Esophagus muscularis mucosa (tissue), 4 donors: ENCODE measurements at regions not wholly inside any gene's neighbourhood (a gene's known extent, or its start where the extent isn't known, plus 50 kb on each side); places are given as distances from the start of the nearest gene placed in this dataset.
A peak's percentile ranks its signal among the peaks of the same experiment; 100 is the strongest.

Experiments
- DNase-seq: peaks from one replicate; pipeline ENCODE4 v3.0.0-alpha.2; 2017; ENCODE audit errors: extremely low spot score
- H3K27ac ChIP-seq, 4 donors: fragments of 200-600 bp; sonication (generic); replicated peaks in 1 of 4; 1 replicate in 3 of 4; 2 replicates in 1 of 4; pipeline ENCODE4 v1.5.1; 2016 to 2019; ENCODE audit warnings: mild to moderate bottlenecking in 1 of 4
- H3K27me3 ChIP-seq, 4 donors: fragments of 200-600 bp; sonication (generic); one replicate each; pipeline versions ENCODE4 v1.5.1 to v1.6.0; 2016 to 2019
- H3K36me3 ChIP-seq, 4 donors: fragments of 200-600 bp; sonication (generic); one replicate each; pipeline ENCODE4 v1.5.1; 2016 to 2019
- H3K4me1 ChIP-seq, 4 donors: fragments of 200-600 bp; sonication (generic); one replicate each; pipeline ENCODE4 v1.5.1; 2016 to 2019
- H3K4me3 ChIP-seq, 4 donors: fragments of 200-600 bp; sonication (generic); 1 replicate in 2 of 4; 2 replicates in 2 of 4; pipeline ENCODE4 v1.5.1; 2016 to 2019; ENCODE audit warnings: mild to moderate bottlenecking in 4 of 4, moderate library complexity in 1 of 4
- H3K9me3 ChIP-seq, 4 donors: fragments of 200-600 bp; sonication (generic); 1 replicate in 3 of 4; 2 replicates in 1 of 4; pipeline ENCODE4 v1.5.1; 2016 to 2019
- EP300 ChIP-seq: sonication (generic); formaldehyde crosslinking; IDR thresholded peaks from one replicate; pipeline ENCODE4 v1.6.1; 2017; ENCODE audit warnings: antibody characterized with exemption
- POLR2A ChIP-seq: fragments of 450-650 bp; IDR thresholded peaks from one replicate; pipeline ENCODE4 v1.6.1; 2017; ENCODE audit warnings: antibody characterized with exemption, moderate library complexity, mild to moderate bottlenecking, low read depth
- POLR2AphosphoS5 ChIP-seq, 2 donors: sonication (generic); formaldehyde crosslinking; IDR thresholded peaks; one replicate each; pipeline ENCODE4 v1.6.1; 2017; ENCODE audit warnings: antibody characterized with exemption in 2 of 2
- WGBS: methylation state at CpG from one replicate; pipeline ENCODE4 v1.1.5; 2018; 5-methylcytosine and 5-hydroxymethylcytosine counted together
- intact Hi-C: fragments of 100-400 bp; cut with DNase I; formaldehyde crosslinking; loops from one replicate; pipeline ENCODE4 v1.15.1; 2023
- TF ChIP-seq, protein P1 (sequence below), 3 experiments: fragments of 200-600 bp in 2 of 3; fragments of 450-650 bp in 1 of 3; sonication (generic) in 2 of 3; IDR thresholded peaks; one replicate each; pipeline ENCODE4 v1.5.1; 2017 to 2019; ENCODE audit warnings: antibody characterized with exemption in 3 of 3, mild to moderate bottlenecking in 2 of 3, moderate library complexity in 1 of 3

DNA sequence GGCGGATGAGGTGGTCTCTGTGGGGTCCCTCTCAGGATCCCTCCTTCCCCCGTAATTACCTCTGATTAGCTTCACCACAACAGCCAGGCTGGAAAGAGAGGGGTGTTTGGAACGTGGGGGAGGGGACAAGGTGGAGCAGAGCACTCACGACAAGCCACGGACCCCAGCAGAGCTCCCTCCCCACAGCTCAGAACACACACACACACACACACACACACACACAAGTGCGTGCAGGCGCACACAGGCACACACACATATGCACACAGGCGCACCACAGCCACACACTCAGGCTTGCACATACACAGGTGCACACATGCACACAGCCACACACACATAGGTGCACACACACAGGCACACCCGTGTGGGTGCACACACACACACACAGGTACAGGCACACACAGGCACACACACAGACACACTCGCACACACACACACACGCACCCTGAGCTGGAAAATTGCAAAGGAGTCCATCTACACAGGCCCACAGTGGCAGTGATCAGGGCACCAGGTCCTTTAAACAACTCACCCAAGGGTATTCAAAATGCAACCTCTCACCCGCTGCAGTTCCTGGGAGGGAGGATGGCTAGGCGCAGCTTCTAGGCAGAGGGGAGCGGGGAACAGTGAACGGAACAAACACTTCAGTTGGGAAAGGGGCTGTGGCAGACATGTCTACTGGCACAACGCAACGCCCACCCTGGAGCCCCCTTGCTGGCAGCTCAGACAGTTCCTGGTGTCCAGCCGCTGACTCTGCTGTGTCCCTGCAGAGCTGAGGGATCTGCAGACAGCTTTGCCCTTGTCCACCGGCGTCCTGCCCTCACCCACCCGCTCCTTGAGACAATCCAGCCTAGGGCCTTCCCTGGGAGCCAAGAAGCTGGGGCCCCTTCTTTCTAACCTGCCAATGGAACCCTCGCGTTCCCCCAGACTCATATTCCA is 59.9 kb upstream of the DLX4 start:
- Histone ChIP-seq H3K9me3 (no peaks in the 10 kb centered on the region), H3K27ac (no peak overlapping the region), H3K36me3 (no peaks in the 10 kb centered on the region), H3K4me3 (no peak overlapping the region), H3K27me3 (peaks cover 7 to 96% (median 35%) of the 10 kb centered on the region in 4 donors), H3K4me1 (peaks cover 5 to 8% (median 7%) of the 10 kb centered on the region in 4 donors)
- TF ChIP-seq, protein P1, sequence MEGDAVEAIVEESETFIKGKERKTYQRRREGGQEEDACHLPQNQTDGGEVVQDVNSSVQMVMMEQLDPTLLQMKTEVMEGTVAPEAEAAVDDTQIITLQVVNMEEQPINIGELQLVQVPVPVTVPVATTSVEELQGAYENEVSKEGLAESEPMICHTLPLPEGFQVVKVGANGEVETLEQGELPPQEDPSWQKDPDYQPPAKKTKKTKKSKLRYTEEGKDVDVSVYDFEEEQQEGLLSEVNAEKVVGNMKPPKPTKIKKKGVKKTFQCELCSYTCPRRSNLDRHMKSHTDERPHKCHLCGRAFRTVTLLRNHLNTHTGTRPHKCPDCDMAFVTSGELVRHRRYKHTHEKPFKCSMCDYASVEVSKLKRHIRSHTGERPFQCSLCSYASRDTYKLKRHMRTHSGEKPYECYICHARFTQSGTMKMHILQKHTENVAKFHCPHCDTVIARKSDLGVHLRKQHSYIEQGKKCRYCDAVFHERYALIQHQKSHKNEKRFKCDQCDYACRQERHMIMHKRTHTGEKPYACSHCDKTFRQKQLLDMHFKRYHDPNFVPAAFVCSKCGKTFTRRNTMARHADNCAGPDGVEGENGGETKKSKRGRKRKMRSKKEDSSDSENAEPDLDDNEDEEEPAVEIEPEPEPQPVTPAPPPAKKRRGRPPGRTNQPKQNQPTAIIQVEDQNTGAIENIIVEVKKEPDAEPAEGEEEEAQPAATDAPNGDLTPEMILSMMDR (IDR thresholded peaks at IDR 0.05): no peak
- no peak for TF ChIP-seq POLR2AphosphoS5 (IDR thresholded peaks at IDR 0.05)
- no peak for TF ChIP-seq EP300
- no peak for TF ChIP-seq POLR2A
- no peak for DNase-seq
- intact Hi-C loops: no loop called here
- 73% methylated on average over 11 of the region's 23 CpGs for WGBS

GRCh38 chr17:49910094-49910857 is 58.7 kb upstream of the DLX4 start:
- Histone ChIP-seq H3K27me3 (peaks cover 7 to 95% (median 29%) of the 10 kb centered on the region in 4 donors), H3K36me3 (no peaks in the 10 kb centered on the region), H3K4me3 (peak overlapping the region in 1 of 4 donors; percentile 24), H3K9me3 (no peaks in the 10 kb centered on the region), H3K27ac (no peak overlapping the region), H3K4me1 (peaks cover 5 to 8% (median 7%) of the 10 kb centered on the region in 4 donors)
- intact Hi-C loops: no loop called here
- TF ChIP-seq EP300: no peak
- TF ChIP-seq, protein P1 (IDR thresholded peaks at IDR 0.05): no peak
- no peak for TF ChIP-seq POLR2A
- TF ChIP-seq POLR2AphosphoS5 (IDR thresholded peaks at IDR 0.05): no peak
- 0% methylated on average over 6 of the region's 69 CpGs for WGBS
- DNase-seq: no peak

DNA sequence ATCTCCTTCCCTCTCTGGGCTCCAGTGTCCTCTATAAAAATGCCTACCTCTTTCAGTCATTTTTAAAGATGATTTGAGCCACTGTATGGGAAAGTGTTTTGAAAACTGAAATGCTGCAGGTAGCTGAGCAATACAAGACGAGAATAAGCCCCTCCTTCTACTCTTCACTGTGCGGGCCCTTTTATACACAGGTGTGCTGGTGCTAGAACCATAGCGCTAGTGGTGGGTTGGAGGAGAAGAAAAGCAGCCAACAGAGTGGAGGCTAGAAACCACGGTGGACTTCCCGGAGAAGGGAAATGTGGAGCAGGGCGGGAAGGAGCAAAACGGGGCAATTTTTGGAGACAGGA is 58.2 kb upstream of the DLX4 start:
- intact Hi-C loops: no loop called here
- peaks cover 5 to 8% (median 7%) of the 10 kb centered on the region in 4 donors for H3K4me1 ChIP-seq
- no peak overlapping the region for H3K4me3 ChIP-seq
- no peaks in the 10 kb centered on the region for H3K9me3 ChIP-seq
- no peaks in the 10 kb centered on the region for H3K36me3 ChIP-seq
- no peak for DNase-seq
- no peak overlapping the region for H3K27ac ChIP-seq
- WGBS: 61% methylated on average over 7 of the region's 7 CpGs
- H3K27me3 ChIP-seq: peaks cover 7 to 95% (median 29%) of the 10 kb centered on the region in 4 donors
- no peak for TF ChIP-seq EP300
- no peak for TF ChIP-seq POLR2AphosphoS5 (IDR thresholded peaks at IDR 0.05)

DNA sequence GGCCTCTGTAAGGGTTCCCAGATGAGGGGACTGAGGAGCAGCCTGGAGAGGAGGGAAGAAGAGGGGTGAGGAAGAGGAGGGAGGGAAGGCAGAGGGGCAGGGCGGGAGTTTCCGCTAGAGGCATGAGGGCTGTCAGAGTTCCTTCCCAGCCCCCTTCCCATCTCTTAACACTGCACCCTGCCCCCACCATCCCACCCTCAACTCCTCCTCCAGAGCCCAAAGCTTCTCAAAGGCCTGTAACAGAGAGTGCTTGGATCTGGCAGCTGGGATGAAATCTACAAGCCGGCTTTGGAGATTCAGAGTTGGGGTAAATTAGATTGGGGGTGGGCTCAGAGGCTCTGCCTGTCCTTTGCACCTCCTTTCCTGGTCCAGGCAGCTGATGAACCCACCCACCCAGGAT is 57.3 kb upstream of the DLX4 start:
- H3K4me1 ChIP-seq: peaks cover 5 to 8% (median 7%) of the 10 kb centered on the region in 4 donors
- no peaks in the 10 kb centered on the region for H3K36me3 ChIP-seq
- DNase-seq: no peak
- H3K27ac ChIP-seq: no peak overlapping the region
- WGBS: 80% methylated on average over 3 of the region's 3 CpGs
- H3K9me3 ChIP-seq: no peaks in the 10 kb centered on the region
- TF ChIP-seq, protein P1 (IDR thresholded peaks at IDR 0.05): no peak
- TF ChIP-seq POLR2A (no peak), EP300 (no peak), POLR2AphosphoS5 (IDR thresholded peaks at IDR 0.05) (no peak)
- peaks cover 7 to 97% (median 29%) of the 10 kb centered on the region in 4 donors for H3K27me3 ChIP-seq
- no peak overlapping the region for H3K4me3 ChIP-seq
- intact Hi-C loops: no loop called here
